Right lobe of liver (tissue), 4 donors: ENCODE measurements at regions not wholly inside any gene's neighbourhood (a gene's known extent, or its start where the extent isn't known, plus 50 kb on each side); places are given as distances from the start of the nearest gene placed in this dataset.
"Not testable (repeated sequence)": the region's sequence is repeated elsewhere in the genome, so short reads cannot be mapped to it uniquely, and the experiment has no call there.

Source experiments
- POLR2A ChIP-seq: fragments of 450-650 bp; IDR thresholded peaks from one replicate; pipeline ENCODE4 v1.6.1; 2017; ENCODE audit warnings: antibody characterized with exemption, mild to moderate bottlenecking
- TF ChIP-seq, protein P1 (sequence below), 4 donors: fragments of 200-600 bp in 3 of 4; fragments of 450-650 bp in 1 of 4; IDR thresholded peaks; one replicate each; pipeline versions ENCODE4 v1.5.1 to v1.8.0; 2016 to 2022; ENCODE audit warnings: antibody characterized with exemption in 4 of 4, mild to moderate bottlenecking in 2 of 4
- donor health status: DM: no; HTN: no; CAD: no.
- donor health status: DM: no; HTN: no; CAD: no.
- donor health status: DM: no; HTN: yes; CAD: no.

DNA sequence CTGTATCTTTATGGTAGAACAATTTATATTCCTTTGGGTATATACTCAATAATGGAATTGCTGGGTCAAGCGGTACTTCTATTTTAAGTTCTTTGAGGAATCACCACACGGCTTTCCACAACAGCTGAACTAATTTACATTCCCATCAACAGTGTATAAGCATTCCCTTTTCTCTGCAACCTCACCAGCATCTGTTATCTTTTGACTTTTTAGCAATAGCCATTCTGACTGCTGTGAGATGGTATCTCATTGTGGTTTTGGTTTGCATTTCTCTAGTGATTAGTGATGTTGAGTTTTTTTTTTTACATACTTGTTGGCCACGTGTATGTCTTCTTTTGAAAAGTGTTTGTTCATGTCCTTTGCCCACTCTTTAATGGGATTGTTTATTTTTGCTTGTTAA is 184.7 kb upstream of the CTAGE1 start:
- TF ChIP-seq, protein P1, sequence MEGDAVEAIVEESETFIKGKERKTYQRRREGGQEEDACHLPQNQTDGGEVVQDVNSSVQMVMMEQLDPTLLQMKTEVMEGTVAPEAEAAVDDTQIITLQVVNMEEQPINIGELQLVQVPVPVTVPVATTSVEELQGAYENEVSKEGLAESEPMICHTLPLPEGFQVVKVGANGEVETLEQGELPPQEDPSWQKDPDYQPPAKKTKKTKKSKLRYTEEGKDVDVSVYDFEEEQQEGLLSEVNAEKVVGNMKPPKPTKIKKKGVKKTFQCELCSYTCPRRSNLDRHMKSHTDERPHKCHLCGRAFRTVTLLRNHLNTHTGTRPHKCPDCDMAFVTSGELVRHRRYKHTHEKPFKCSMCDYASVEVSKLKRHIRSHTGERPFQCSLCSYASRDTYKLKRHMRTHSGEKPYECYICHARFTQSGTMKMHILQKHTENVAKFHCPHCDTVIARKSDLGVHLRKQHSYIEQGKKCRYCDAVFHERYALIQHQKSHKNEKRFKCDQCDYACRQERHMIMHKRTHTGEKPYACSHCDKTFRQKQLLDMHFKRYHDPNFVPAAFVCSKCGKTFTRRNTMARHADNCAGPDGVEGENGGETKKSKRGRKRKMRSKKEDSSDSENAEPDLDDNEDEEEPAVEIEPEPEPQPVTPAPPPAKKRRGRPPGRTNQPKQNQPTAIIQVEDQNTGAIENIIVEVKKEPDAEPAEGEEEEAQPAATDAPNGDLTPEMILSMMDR (IDR thresholded peaks at IDR 0.05) = not testable (repeated sequence)
- TF ChIP-seq POLR2A = not testable (repeated sequence)
